ENCODE measurements at regions not wholly inside any gene's neighbourhood (a gene's known extent, or its start where the extent isn't known, plus 50 kb on each side); places are given as distances from the start of the nearest gene placed in this dataset.
A peak's percentile ranks its signal among the peaks of the same experiment; 100 is the strongest.

DNA sequence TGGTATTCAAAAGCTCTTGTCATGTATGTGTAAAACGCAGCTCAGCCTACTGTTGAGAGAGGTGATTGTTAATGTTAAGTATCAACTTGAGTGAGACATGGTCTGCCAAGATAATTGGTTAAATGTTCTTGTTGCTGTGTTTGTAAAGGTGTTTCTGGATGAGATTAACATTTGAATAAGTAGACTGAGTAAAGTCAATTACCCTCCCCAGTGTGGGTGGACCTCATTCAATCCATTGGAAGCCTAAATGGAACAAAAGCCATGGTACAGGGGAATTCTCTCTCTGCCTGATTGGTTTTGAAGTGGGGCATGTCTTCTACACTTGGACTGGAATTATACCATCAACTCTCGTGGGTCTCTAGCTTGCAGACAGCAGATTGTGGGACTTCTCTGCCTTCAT, 63.8 kb upstream of the RERGL start:
- no peaks in the 10 kb centered on the region for H3K36me3 ChIP-seq
- H3K27me3 ChIP-seq (ENCODE audit: low read depth): no peaks in the 10 kb centered on the region
- TF ChIP-seq, protein P1, sequence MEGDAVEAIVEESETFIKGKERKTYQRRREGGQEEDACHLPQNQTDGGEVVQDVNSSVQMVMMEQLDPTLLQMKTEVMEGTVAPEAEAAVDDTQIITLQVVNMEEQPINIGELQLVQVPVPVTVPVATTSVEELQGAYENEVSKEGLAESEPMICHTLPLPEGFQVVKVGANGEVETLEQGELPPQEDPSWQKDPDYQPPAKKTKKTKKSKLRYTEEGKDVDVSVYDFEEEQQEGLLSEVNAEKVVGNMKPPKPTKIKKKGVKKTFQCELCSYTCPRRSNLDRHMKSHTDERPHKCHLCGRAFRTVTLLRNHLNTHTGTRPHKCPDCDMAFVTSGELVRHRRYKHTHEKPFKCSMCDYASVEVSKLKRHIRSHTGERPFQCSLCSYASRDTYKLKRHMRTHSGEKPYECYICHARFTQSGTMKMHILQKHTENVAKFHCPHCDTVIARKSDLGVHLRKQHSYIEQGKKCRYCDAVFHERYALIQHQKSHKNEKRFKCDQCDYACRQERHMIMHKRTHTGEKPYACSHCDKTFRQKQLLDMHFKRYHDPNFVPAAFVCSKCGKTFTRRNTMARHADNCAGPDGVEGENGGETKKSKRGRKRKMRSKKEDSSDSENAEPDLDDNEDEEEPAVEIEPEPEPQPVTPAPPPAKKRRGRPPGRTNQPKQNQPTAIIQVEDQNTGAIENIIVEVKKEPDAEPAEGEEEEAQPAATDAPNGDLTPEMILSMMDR (IDR thresholded peaks at IDR 0.05): no peak
- H3K4me1 ChIP-seq: no peaks in the 10 kb centered on the region
- intact Hi-C loops (cut with DNase I): no loop called here
- ATAC-seq (no peak), DNase-seq (no peak)
- H3K27ac ChIP-seq: no peak overlapping the region
- H3K9me3 ChIP-seq: peaks cover 6% of the 10 kb centered on the region
- no peak overlapping the region for H3K4me3 ChIP-seq

DNA sequence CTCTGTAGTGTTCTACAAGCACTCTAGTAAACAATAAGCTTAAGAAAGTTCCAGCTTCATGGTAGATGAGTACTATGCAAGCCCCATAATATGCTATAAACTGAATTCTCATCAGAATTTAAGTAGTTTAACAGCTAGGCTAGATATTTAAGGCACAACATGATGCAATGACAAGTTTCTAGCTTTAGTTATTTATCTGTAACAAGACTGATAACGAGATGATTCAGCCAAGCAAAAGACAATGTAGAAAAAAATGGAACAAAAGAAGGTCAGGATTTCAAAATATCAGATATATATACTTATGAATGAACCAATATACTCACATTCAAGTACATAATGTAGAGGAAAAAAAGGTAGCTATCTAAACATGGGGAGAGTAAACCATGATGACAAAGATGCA, 61.0 kb upstream of the RERGL start:
- TF ChIP-seq, protein P1 (IDR thresholded peaks at IDR 0.05): no peak
- intact Hi-C loops (cut with DNase I): no loop called here
- ATAC-seq: no peak
- Histone ChIP-seq H3K36me3 (no peaks in the 10 kb centered on the region), H3K4me1 (peaks cover 6% of the 10 kb centered on the region), H3K27ac (no peak overlapping the region), H3K9me3 (no peaks in the 10 kb centered on the region), H3K27me3 (ENCODE audit: low read depth) (no peaks in the 10 kb centered on the region), H3K4me3 (no peak overlapping the region)
- no peak for DNase-seq

DNA sequence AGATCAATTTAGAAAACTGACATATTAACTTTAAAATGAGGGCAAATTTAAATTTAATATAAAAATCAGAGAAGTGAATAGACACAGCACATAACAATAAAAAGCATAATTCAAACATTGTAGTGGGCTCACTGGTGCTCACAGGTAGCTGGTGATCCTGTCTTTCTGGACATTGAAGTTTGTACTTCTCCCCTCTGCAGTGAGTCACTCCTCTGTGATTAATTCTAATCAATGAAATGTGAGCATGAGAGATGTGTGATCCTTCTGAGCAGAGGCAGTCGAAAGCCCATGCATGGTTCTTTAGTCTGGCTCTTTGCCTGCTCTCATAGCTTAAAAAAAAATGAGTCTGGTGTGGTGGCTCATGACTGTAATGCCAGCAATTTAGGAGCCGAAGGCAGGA, 59.0 kb upstream of the RERGL start:
- ATAC-seq (no peak), DNase-seq (no peak)
- no peak overlapping the region for H3K27ac ChIP-seq
- H3K27me3 ChIP-seq (ENCODE audit: low read depth): no peaks in the 10 kb centered on the region
- no peaks in the 10 kb centered on the region for H3K36me3 ChIP-seq
- TF ChIP-seq, protein P1 (IDR thresholded peaks at IDR 0.05): no peak
- H3K4me3 ChIP-seq: no peak overlapping the region
- intact Hi-C loops (cut with DNase I): loop anchor here (10.0 kb wide), 1 partner anchor 76 kb away; no protein-coding TSS in a partner anchor
- peaks cover 10% of the 10 kb centered on the region for H3K4me1 ChIP-seq
- no peaks in the 10 kb centered on the region for H3K9me3 ChIP-seq

DNA sequence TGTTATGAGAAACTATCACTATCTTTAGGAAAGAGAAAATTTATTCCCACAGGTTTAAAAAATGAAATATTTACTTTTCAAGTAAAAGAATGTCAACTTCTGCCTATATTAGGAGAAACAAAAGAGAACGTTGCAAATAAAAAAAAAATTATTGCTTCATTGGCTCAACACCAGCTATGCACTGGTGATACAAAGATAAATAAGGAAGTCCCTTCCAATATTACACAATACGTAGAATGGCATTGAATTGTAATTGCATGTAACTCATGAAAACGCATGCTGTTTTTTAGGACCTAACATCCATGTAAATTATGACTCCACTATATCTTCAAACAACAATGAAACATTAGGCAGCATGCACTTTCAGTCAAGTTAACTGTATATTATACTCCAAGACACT, 56.4 kb upstream of the RERGL start:
- TF ChIP-seq, protein P1 (IDR thresholded peaks at IDR 0.05): no peak
- intact Hi-C loops (cut with DNase I): loop anchor here (10.0 kb wide), 1 partner anchor 78 kb away; no protein-coding TSS in a partner anchor
- Histone ChIP-seq H3K9me3 (no peaks in the 10 kb centered on the region), H3K27me3 (ENCODE audit: low read depth) (no peaks in the 10 kb centered on the region), H3K4me3 (no peak overlapping the region), H3K27ac (no peak overlapping the region), H3K36me3 (no peaks in the 10 kb centered on the region), H3K4me1 (peaks cover 12% of the 10 kb centered on the region)
- no peak for DNase-seq
- ATAC-seq: peak; percentile 66 to 68

DNA sequence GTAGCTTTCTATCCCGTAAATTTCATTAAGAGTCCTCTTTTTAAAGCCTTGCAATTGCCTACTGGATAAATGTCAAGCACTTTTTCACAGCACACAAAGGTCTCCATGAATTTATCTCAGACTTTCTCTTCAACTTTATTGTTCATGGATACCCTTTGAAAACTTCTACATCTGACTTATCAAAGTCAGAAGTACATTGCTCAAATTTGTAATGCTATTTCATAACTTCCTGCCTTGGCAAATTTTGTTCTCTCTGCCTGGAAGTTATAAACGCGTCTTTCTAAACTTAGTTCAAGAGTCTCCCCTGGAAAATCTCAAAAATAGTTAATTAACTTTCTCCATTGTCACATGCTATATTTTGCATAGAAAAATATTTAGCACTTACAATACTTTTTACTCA, 55.9 kb upstream of the RERGL start:
- Histone ChIP-seq H3K36me3 (no peaks in the 10 kb centered on the region), H3K27me3 (ENCODE audit: low read depth) (no peaks in the 10 kb centered on the region), H3K9me3 (no peaks in the 10 kb centered on the region), H3K4me3 (no peak overlapping the region), H3K27ac (no peak overlapping the region), H3K4me1 (peaks cover 16% of the 10 kb centered on the region)
- DNase-seq: no peak
- peak in 1 of 2 donors; percentile 74 for ATAC-seq
- intact Hi-C loops (cut with DNase I): loop anchor here (10.0 kb wide), 1 partner anchor 79 kb away; no protein-coding TSS in a partner anchor
- TF ChIP-seq, protein P1 (IDR thresholded peaks at IDR 0.05): no peak

Measured in lower lobe of right lung (tissue), 2 donors.